ENCODE measurements at regions not wholly inside any gene's neighbourhood (a gene's known extent, or its start where the extent isn't known, plus 50 kb on each side); places are given as distances from the start of the nearest gene placed in this dataset.

GRCh38 chr2:62364791-62365528, 141.0 kb downstream of the TMEM17 start:
- DNase-seq: no peak

- DNase-seq: no peak
Observed at GRCh38 chr2:62363166-62363565, 142.8 kb downstream of the TMEM17 start.

- DNase-seq: no peak
Observed at GRCh38 chr2:62362561-62362960, 143.4 kb downstream of the TMEM17 start.

- no peak for DNase-seq
Observed at GRCh38 chr2:62361964-62362363, 144.0 kb downstream of the TMEM17 start.

GRCh38 chr2:62354771-62355561, 151.0 kb downstream of the TMEM17 start:
- no peak for DNase-seq

- no peak for DNase-seq
Observed at GRCh38 chr2:62352031-62352430, 154.0 kb downstream of the TMEM17 start.

- no peak for DNase-seq
Observed at GRCh38 chr2:62349788-62350187, 153.9 kb downstream of the B3GNT2 start.

- DNase-seq: no peak
Observed at GRCh38 chr2:62348700-62349099, 152.8 kb downstream of the B3GNT2 start.

GRCh38 chr2:62347563-62348270, 151.8 kb downstream of the B3GNT2 start:
- DNase-seq: no peak

- DNase-seq: no peak
Observed at GRCh38 chr2:62344472-62344871, 148.6 kb downstream of the B3GNT2 start.

GRCh38 chr2:62343636-62344337, 147.9 kb downstream of the B3GNT2 start:
- no peak for DNase-seq

- no peak for DNase-seq
Observed at GRCh38 chr2:62343206-62343605, 147.3 kb downstream of the B3GNT2 start.

- no peak for DNase-seq
Observed at GRCh38 chr2:62340994-62341484, 145.1 kb downstream of the B3GNT2 start.

- no peak for DNase-seq
Observed at GRCh38 chr2:62339837-62340236, 143.9 kb downstream of the B3GNT2 start.

- DNase-seq: no peak
Observed at GRCh38 chr2:62339413-62339812, 143.5 kb downstream of the B3GNT2 start.

- DNase-seq: no peak
Observed at GRCh38 chr2:62338111-62338510, 142.2 kb downstream of the B3GNT2 start.

GRCh38 chr2:62337403-62337802, 141.5 kb downstream of the B3GNT2 start:
- DNase-seq: no peak

GRCh38 chr2:62335612-62336011, 139.7 kb downstream of the B3GNT2 start:
- no peak for DNase-seq

- no peak for DNase-seq
Observed at GRCh38 chr2:62334440-62335058, 138.6 kb downstream of the B3GNT2 start.

- no peak for DNase-seq
Observed at GRCh38 chr2:62334009-62334408, 138.1 kb downstream of the B3GNT2 start.

GRCh38 chr2:62330959-62331358, 135.0 kb downstream of the B3GNT2 start:
- DNase-seq: no peak

- DNase-seq: no peak
Observed at GRCh38 chr2:62329797-62330196, 133.9 kb downstream of the B3GNT2 start.

All from GF-D8 (cell line).